ENCODE measurements at regions not wholly inside any gene's neighbourhood (a gene's known extent, or its start where the extent isn't known, plus 50 kb on each side); places are given as distances from the start of the nearest gene placed in this dataset.
A peak's percentile ranks its signal among the peaks of the same experiment; 100 is the strongest.
"Not testable (repeated sequence)": the region's sequence is repeated elsewhere in the genome, so short reads cannot be mapped to it uniquely, and the experiment has no call there.

DNA sequence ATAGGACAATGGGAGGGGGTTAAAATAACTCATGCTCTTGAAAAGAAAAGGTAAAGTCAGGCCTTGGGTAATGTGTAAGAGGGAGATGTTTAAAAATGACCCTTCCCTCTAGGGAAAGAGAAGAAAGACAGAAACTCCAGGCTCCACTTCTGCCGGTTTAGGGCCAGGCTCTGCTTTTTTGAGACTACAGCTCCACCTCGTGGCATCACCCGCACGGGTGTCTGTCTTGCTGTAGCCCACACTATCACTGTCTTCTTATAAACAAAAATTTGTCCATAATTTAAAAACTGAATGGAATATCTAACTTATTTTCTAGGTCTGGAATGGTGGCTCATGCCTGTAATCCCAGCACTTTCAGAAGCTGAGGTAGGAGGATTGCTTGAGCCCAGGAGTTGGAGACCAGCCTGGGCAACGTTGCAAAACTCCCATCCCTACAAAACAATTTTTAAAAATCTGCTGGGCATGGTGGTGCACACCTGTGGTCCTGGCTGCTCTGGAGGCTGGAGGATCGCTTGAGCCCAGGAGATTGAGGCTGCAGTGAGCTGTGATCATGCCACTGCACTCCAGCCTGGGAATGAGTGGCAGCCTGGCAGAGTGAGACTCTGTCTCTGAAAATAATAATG, 65.1 kb upstream of the GTF3A start:
- WGBS, result 21% methylated on average over 6 of the region's 6 CpGs
- no peak overlapping the region for H3K27ac ChIP-seq (ENCODE audit: low read depth in 1 of 2, low read length in 1 of 2)
- H3K4me1 ChIP-seq (ENCODE audit: control insufficient read depth in 2 of 2, insufficient read depth in 2 of 2, low read length in 2 of 2), result peaks cover 4 to 9% of the 10 kb centered on the region in 2 donors
- no peak overlapping the region for H3K4me3 ChIP-seq (ENCODE audit: low read length in 2 of 2)
- peak in 4 of 9 donors; percentile 34 to 59 (median 45) for DNase-seq (ENCODE audit: low read depth in 6 of 9, low spot score in 9 of 9)
- no peaks in the 10 kb centered on the region for H3K9me3 ChIP-seq (ENCODE audit: control insufficient read depth in 2 of 2, insufficient read depth in 1 of 2, low read length in 1 of 2)
- H3K27me3 ChIP-seq (ENCODE audit: control insufficient read depth in 2 of 2, insufficient read depth in 1 of 2, low read length in 1 of 2), result peaks cover 3 to 27% of the 10 kb centered on the region in 2 donors
- H3K36me3 ChIP-seq (ENCODE audit: control insufficient read depth in 2 of 2, insufficient read depth in 2 of 2, low read length in 1 of 2), result no peaks in the 10 kb centered on the region

GRCh38 chr13:27360562-27360961, 63.9 kb upstream of the GTF3A start:
- 94% methylated on average over 9 of the region's 9 CpGs for WGBS
- DNase-seq (ENCODE audit: low read depth in 6 of 9, low spot score in 9 of 9), result no peak
- Histone ChIP-seq H3K9me3 (ENCODE audit: control insufficient read depth in 2 of 2, insufficient read depth in 1 of 2, low read length in 1 of 2) (no peaks in the 10 kb centered on the region), H3K4me3 (ENCODE audit: low read length in 2 of 2) (no peak overlapping the region), H3K4me1 (ENCODE audit: control insufficient read depth in 2 of 2, insufficient read depth in 2 of 2, low read length in 2 of 2) (peaks cover 4 to 9% of the 10 kb centered on the region in 2 donors), H3K27ac (ENCODE audit: low read depth in 1 of 2, low read length in 1 of 2) (no peak overlapping the region), H3K27me3 (ENCODE audit: control insufficient read depth in 2 of 2, insufficient read depth in 1 of 2, low read length in 1 of 2) (peaks cover 3 to 30% of the 10 kb centered on the region in 2 donors), H3K36me3 (ENCODE audit: control insufficient read depth in 2 of 2, insufficient read depth in 2 of 2, low read length in 1 of 2) (no peaks in the 10 kb centered on the region)

DNA sequence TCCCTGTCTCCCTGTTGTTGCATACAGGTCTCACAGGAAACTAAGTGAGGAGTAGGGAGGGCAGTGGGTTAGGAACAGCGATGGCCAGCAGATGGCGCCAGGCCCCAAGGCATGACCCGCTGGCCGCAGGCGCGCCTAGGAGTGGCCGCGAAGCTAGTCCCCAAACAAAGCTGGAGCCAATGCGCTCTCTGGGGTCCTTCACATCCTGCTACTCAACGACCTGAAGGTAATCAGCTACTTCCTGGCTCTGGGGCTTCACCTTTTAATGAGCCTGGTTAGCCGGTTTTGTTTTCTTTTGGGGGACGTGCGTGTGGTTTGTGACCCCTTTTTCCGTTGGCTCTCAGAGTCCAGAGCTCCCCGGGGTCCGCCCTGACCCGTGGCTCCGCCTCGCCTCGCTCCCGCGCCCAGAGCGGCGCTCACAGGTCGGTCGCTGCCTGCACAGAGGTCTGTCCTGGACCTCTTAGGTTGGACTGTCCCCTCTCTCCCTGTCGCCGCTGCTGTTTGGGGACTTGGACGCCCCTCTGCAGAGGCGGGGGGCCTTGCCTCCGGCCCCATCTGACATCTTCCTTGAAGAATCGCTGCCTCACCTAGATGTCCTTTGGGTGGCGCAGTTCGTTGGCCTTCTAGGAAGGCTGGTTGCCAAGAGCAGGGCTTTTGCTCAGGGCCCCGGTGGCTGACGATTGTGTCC, 62.2 kb upstream of the GTF3A start:
- no peaks in the 10 kb centered on the region for H3K9me3 ChIP-seq (ENCODE audit: control insufficient read depth in 2 of 2, insufficient read depth in 1 of 2, low read length in 1 of 2)
- WGBS, result 11% methylated on average over 36 of the region's 36 CpGs
- peaks cover 4 to 9% of the 10 kb centered on the region in 2 donors for H3K4me1 ChIP-seq (ENCODE audit: control insufficient read depth in 2 of 2, insufficient read depth in 2 of 2, low read length in 2 of 2)
- H3K36me3 ChIP-seq (ENCODE audit: control insufficient read depth in 2 of 2, insufficient read depth in 2 of 2, low read length in 1 of 2), result no peaks in the 10 kb centered on the region
- peaks cover 3 to 30% of the 10 kb centered on the region in 2 donors for H3K27me3 ChIP-seq (ENCODE audit: control insufficient read depth in 2 of 2, insufficient read depth in 1 of 2, low read length in 1 of 2)
- peak overlapping the region in 1 of 2 donors; percentile 29 for H3K4me3 ChIP-seq (ENCODE audit: low read length in 2 of 2)
- no peak overlapping the region for H3K27ac ChIP-seq (ENCODE audit: low read depth in 1 of 2, low read length in 1 of 2)
- DNase-seq (ENCODE audit: low read depth in 6 of 9, low spot score in 9 of 9), result peak in 8 of 9 donors; percentile 35 to 82 (median 62)

DNA sequence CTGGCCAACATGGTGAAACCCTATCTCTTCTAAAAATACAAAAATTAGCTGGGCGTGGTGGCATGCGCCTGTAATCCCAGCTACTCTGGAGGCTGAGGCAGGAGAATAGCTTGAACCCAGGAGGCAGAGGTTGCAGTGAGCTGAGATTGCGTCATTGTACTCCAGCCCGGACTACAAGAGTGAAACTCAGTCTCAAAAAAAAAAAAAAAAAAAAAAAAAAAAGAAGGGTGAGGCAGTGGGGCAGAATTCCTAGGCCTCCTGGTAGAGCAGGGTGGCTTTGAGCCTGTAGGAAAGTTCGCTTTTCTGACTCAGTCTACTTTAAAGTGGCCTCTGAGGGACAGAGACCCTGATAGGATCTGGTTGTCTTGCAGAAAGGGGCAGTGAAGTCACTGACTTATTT, 60.8 kb upstream of the GTF3A start:
- not testable (repeated sequence) for H3K4me3 ChIP-seq (ENCODE audit: low read length in 2 of 2); DNase-seq (ENCODE audit: low read depth in 6 of 9, low spot score in 9 of 9); H3K36me3 ChIP-seq (ENCODE audit: control insufficient read depth in 2 of 2, insufficient read depth in 2 of 2, low read length in 1 of 2); H3K27ac ChIP-seq (ENCODE audit: low read depth in 1 of 2, low read length in 1 of 2); H3K9me3 ChIP-seq (ENCODE audit: control insufficient read depth in 2 of 2, insufficient read depth in 1 of 2, low read length in 1 of 2); H3K4me1 ChIP-seq (ENCODE audit: control insufficient read depth in 2 of 2, insufficient read depth in 2 of 2, low read length in 2 of 2)
- H3K27me3 ChIP-seq (ENCODE audit: control insufficient read depth in 2 of 2, insufficient read depth in 1 of 2, low read length in 1 of 2), result peaks cover 3 to 34% of the 10 kb centered on the region in 2 donors
- 96% methylated on average over 5 of the region's 5 CpGs for WGBS

DNA sequence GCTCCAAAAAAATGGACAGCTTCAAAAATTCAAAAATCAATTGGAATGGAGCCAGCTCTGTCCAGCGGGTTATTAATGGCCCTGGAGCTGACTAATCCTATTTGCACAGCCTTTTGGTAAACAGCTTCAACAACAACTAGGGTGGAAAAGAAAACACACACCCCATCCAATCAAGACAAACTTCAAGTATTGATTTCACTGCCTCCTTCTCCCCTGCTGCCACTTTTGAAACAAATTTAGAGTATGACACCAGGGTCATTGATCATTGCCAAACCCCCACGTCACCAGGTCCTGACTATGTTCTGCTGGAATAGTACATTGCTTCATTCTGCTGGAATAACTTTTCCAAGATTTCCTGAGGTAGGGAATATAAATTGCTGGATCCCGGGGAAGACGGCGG, 56.8 kb upstream of the GTF3A start:
- 91% methylated on average over 5 of the region's 5 CpGs for WGBS
- no peak for DNase-seq (ENCODE audit: low read depth in 6 of 9, low spot score in 9 of 9)
- Histone ChIP-seq H3K4me3 (ENCODE audit: low read length in 2 of 2) (no peak overlapping the region), H3K36me3 (ENCODE audit: control insufficient read depth in 2 of 2, insufficient read depth in 2 of 2, low read length in 1 of 2) (no peaks in the 10 kb centered on the region), H3K27ac (ENCODE audit: low read depth in 1 of 2, low read length in 1 of 2) (no peak overlapping the region), H3K27me3 (ENCODE audit: control insufficient read depth in 2 of 2, insufficient read depth in 1 of 2, low read length in 1 of 2) (peaks cover 0 to 39% of the 10 kb centered on the region in 2 donors), H3K9me3 (ENCODE audit: control insufficient read depth in 2 of 2, insufficient read depth in 1 of 2, low read length in 1 of 2) (no peaks in the 10 kb centered on the region), H3K4me1 (ENCODE audit: control insufficient read depth in 2 of 2, insufficient read depth in 2 of 2, low read length in 2 of 2) (no peaks in the 10 kb centered on the region)

DNA sequence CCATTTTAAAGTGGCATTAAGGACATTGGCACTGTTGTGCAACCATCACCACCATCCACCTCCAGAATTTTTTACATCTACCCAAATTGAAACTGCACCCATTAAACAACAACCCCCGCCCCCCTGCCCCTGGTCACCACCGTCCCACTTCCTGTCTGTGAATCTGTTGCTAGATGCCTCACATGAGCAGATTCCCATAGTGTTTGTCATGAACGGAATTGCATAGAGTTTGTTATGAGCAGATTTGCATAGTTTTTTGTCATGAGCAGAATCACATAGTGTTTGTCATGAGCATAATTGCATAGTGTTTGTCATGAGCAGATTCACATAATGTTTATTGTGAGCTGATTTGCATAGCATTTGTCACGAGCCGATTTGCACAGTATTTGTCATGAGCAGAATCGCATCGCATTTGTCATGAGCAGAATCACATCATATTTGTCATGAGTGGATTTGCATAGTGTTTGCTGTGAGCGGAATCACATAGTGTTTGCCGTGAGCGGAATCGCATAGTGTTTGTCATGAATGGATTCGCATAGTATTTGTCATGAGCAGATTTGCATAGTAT, 54.0 kb upstream of the GTF3A start:
- peaks cover 0 to 43% of the 10 kb centered on the region in 2 donors for H3K27me3 ChIP-seq (ENCODE audit: control insufficient read depth in 2 of 2, insufficient read depth in 1 of 2, low read length in 1 of 2)
- H3K4me1 ChIP-seq (ENCODE audit: control insufficient read depth in 2 of 2, insufficient read depth in 2 of 2, low read length in 2 of 2), result no peaks in the 10 kb centered on the region
- H3K9me3 ChIP-seq (ENCODE audit: control insufficient read depth in 2 of 2, insufficient read depth in 1 of 2, low read length in 1 of 2), result no peaks in the 10 kb centered on the region
- WGBS, result 94% methylated on average over 12 of the region's 12 CpGs
- H3K27ac ChIP-seq (ENCODE audit: low read depth in 1 of 2, low read length in 1 of 2), result no peak overlapping the region
- no peak overlapping the region for H3K4me3 ChIP-seq (ENCODE audit: low read length in 2 of 2)
- no peak for DNase-seq (ENCODE audit: low read depth in 6 of 9, low spot score in 9 of 9)
- no peaks in the 10 kb centered on the region for H3K36me3 ChIP-seq (ENCODE audit: control insufficient read depth in 2 of 2, insufficient read depth in 2 of 2, low read length in 1 of 2)

GRCh38 chr13:27371932-27372331, 52.5 kb upstream of the GTF3A start:
- Histone ChIP-seq H3K36me3 (ENCODE audit: control insufficient read depth in 2 of 2, insufficient read depth in 2 of 2, low read length in 1 of 2) (no peaks in the 10 kb centered on the region), H3K27ac (ENCODE audit: low read depth in 1 of 2, low read length in 1 of 2) (no peak overlapping the region), H3K4me1 (ENCODE audit: control insufficient read depth in 2 of 2, insufficient read depth in 2 of 2, low read length in 2 of 2) (no peaks in the 10 kb centered on the region), H3K27me3 (ENCODE audit: control insufficient read depth in 2 of 2, insufficient read depth in 1 of 2, low read length in 1 of 2) (peaks cover 0 to 45% of the 10 kb centered on the region in 2 donors), H3K9me3 (ENCODE audit: control insufficient read depth in 2 of 2, insufficient read depth in 1 of 2, low read length in 1 of 2) (no peaks in the 10 kb centered on the region), H3K4me3 (ENCODE audit: low read length in 2 of 2) (no peak overlapping the region)
- no peak for DNase-seq (ENCODE audit: low read depth in 6 of 9, low spot score in 9 of 9)
- 94% methylated on average over 5 of the region's 5 CpGs for WGBS

- DNase-seq (ENCODE audit: low read depth in 6 of 9, low spot score in 9 of 9), result no peak
- Histone ChIP-seq H3K36me3 (ENCODE audit: control insufficient read depth in 2 of 2, insufficient read depth in 2 of 2, low read length in 1 of 2) (no peaks in the 10 kb centered on the region), H3K4me1 (ENCODE audit: control insufficient read depth in 2 of 2, insufficient read depth in 2 of 2, low read length in 2 of 2) (no peaks in the 10 kb centered on the region), H3K9me3 (ENCODE audit: control insufficient read depth in 2 of 2, insufficient read depth in 1 of 2, low read length in 1 of 2) (no peaks in the 10 kb centered on the region), H3K27me3 (ENCODE audit: control insufficient read depth in 2 of 2, insufficient read depth in 1 of 2, low read length in 1 of 2) (peaks cover 0 to 40% of the 10 kb centered on the region in 2 donors), H3K4me3 (ENCODE audit: low read length in 2 of 2) (no peak overlapping the region), H3K27ac (ENCODE audit: low read depth in 1 of 2, low read length in 1 of 2) (no peak overlapping the region)
- 64% methylated on average over 11 of the region's 11 CpGs for WGBS
Measured at GRCh38 chr13:27372896-27373295, 51.5 kb upstream of the GTF3A start.

GRCh38 chr13:27374126-27374613, 50.2 kb upstream of the GTF3A start:
- Histone ChIP-seq H3K4me3 (ENCODE audit: low read length in 2 of 2) (no peak overlapping the region), H3K36me3 (ENCODE audit: control insufficient read depth in 2 of 2, insufficient read depth in 2 of 2, low read length in 1 of 2) (no peaks in the 10 kb centered on the region), H3K4me1 (ENCODE audit: control insufficient read depth in 2 of 2, insufficient read depth in 2 of 2, low read length in 2 of 2) (no peaks in the 10 kb centered on the region), H3K27ac (ENCODE audit: low read depth in 1 of 2, low read length in 1 of 2) (no peak overlapping the region), H3K27me3 (ENCODE audit: control insufficient read depth in 2 of 2, insufficient read depth in 1 of 2, low read length in 1 of 2) (peaks cover 0 to 37% of the 10 kb centered on the region in 2 donors), H3K9me3 (ENCODE audit: control insufficient read depth in 2 of 2, insufficient read depth in 1 of 2, low read length in 1 of 2) (no peaks in the 10 kb centered on the region)
- DNase-seq (ENCODE audit: low read depth in 6 of 9, low spot score in 9 of 9), result no peak
- 93% methylated on average over 10 of the region's 10 CpGs for WGBS
